RWPE1 (cell line): ENCODE measurements at regions not wholly inside any gene's neighbourhood (a gene's known extent, or its start where the extent isn't known, plus 50 kb on each side); places are given as distances from the start of the nearest gene placed in this dataset.

Experiments
- CTCF ChIA-PET: fragments of 350-600 bp; sonication (Branson Sonifier 250); formaldehyde crosslinking; extraction: SDS; loops from one replicate; lab custom pipeline; 2021; lab: Yijun Ruan, JAX
- POLR2A ChIA-PET: fragments of 400-600 bp; formaldehyde crosslinking; extraction: SDS; loops from one replicate; lab custom pipeline; 2020; ENCODE audit warnings: antibody characterized with exemption; ENCODE audit not compliant: low non-redundant PET; lab: Yijun Ruan, JAX
- DNase-seq: peaks from one replicate; pipeline ENCODE4 v3.0.0; 2012; ENCODE audit warnings: low spot score
- H3K27ac ChIP-seq: fragments of 450-650 bp; 2 replicates; pipeline ENCODE4 v1.5.1; 2017
- CTCF ChIP-seq: fragments of 450-650 bp; conservative IDR thresholded peaks from 2 replicates; pipeline ENCODE4 v1.5.1; 2017; ENCODE audit warnings: low read depth, mild to moderate bottlenecking

DNA sequence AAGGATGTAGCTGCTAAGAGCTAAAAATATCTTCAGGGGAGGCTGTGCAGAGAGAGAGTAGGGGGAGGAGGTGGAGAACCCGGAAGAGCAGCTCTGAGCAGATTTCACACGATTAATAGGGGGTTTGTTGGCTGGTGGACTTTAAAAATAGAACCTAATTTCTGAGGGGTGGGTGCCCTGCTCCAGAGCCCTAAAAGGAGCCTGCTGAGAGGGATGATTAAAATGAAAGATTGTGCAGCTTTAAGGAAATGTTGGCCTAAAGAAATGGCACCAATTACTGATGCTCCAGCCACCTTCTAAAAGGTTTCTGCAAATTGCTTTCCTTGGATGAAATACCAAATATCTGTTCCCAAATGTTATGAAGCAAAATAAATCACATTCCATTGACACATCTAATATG, 202.8 kb upstream of the BTBD3 start:
- ChIA-PET POLR2A (no interaction called here), CTCF (interaction anchor here (0.6 kb wide), 1 partner anchor 32 kb away, joined by 3 read pairs; no protein-coding TSS in a partner anchor)
- no peak for TF ChIP-seq CTCF
- no peak for DNase-seq
- H3K27ac ChIP-seq = no peak overlapping the region

- CTCF ChIA-PET = interaction anchor here (0.5 to 0.7 kb wide), 3 partner anchors 215 to 1171 kb away, joined by 3 to 9 read pairs (median 4); no protein-coding TSS in a partner anchor
- peak; percentile 19; the same call in 1 of the 2 replicates for TF ChIP-seq CTCF
- POLR2A ChIA-PET = no interaction called here
- peak; percentile 16 for DNase-seq
- no peak overlapping the region for H3K27ac ChIP-seq
These were observed 201.3 kb upstream of the BTBD3 start for GRCh38 chr20:11716239-11716944.

DNA sequence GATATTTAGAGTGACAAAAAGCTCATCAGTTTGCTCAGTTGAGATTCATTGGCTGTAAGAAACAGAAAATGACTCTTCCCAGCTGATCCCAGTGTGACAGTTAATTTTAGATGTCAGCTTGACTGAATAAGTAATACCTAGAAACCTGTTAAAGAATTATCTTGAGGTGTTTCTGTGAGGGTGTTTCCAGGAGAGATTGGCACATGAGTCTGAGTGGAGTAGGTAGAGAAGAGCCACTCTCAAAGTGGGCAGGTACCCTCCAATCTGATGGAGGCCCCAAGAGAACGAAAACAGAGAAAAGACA, 200.8 kb upstream of the BTBD3 start:
- ChIA-PET CTCF (interaction anchor here (0.5 to 0.7 kb wide), 2 partner anchors 214 to 296 kb away, joined by 3 read pairs; no protein-coding TSS in a partner anchor), POLR2A (no interaction called here)
- no peak for DNase-seq
- no peak for TF ChIP-seq CTCF
- no peak overlapping the region for H3K27ac ChIP-seq

DNA sequence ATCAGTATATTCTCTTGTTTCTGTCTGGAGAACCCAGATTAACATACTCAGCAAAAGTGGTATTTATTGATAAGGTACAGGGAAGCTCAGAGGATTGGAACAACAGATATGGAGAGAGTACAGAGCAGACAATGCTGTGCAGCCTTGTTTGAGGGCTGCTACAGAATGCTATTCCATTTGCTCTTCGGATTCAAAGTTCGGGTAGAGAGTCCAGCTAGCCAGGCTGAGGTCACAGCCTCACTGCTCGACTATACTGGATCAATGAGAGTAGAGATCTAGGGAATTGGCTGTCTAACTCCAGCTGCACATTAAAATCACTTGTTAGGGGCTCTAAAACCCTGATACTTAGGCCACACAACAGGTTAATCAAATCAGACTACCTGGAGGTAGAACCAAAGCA, 200.1 kb upstream of the BTBD3 start:
- ChIA-PET POLR2A (no interaction called here), CTCF (interaction anchor here (0.5 kb wide), 1 partner anchor 295 kb away, joined by 3 read pairs; no protein-coding TSS in a partner anchor)
- no peak for TF ChIP-seq CTCF
- no peak for DNase-seq
- H3K27ac ChIP-seq = no peak overlapping the region

- POLR2A ChIA-PET = no interaction called here
- CTCF ChIA-PET = interaction anchor here (0.9 kb wide), 1 partner anchor 1783 kb away, joined by 3 read pairs; no protein-coding TSS in a partner anchor
- TF ChIP-seq CTCF = no peak
- H3K27ac ChIP-seq = no peak overlapping the region
- no peak for DNase-seq
These were observed 199.1 kb upstream of the BTBD3 start for GRCh38 chr20:11718474-11719094.

DNA sequence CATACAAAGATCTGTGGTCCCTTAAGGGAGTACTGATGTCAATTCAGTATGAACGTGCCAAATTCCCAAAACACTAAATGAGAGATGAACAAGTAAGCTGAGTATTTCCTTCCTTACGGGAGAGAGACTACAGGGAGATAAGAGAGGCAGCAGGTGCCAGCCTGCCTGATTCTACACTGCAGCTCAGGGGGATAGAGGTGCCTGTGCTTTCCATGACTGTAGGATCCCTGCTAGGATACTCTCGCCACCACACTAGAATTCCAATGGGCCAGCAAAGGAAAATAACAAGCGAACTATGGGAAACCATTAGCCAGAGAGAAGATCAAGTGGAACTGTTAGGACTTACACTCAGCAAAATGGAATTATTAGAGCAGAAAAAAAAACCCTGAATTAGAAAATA, 198.5 kb upstream of the BTBD3 start:
- POLR2A ChIA-PET = no interaction called here
- CTCF ChIA-PET = interaction anchor here (0.9 kb wide), 1 partner anchor 1783 kb away, joined by 3 read pairs; no protein-coding TSS in a partner anchor
- no peak for DNase-seq
- no peak overlapping the region for H3K27ac ChIP-seq
- no peak for TF ChIP-seq CTCF
